Skin epidermis (tissue), 12 donors: ENCODE measurements at regions not wholly inside any gene's neighbourhood (a gene's known extent, or its start where the extent isn't known, plus 50 kb on each side); places are given as distances from the start of the nearest gene placed in this dataset.

ENCODE experiments used
- H3K27ac ChIP-seq, 21 experiments: fragments of 200-600 bp; sonication (generic) in 11 of 21; one replicate each; pipeline ENCODE4 v1.5.0; 2020; ENCODE audit warnings: mild to moderate bottlenecking in 3 of 21, inconsistent platforms in 2 of 21, moderate library complexity in 2 of 21
- H3K4me3 ChIP-seq, 7 experiments: fragments of 200-600 bp; sonication (generic) in 2 of 7; one replicate each; pipeline ENCODE4 v1.5.0; 2020; ENCODE audit warnings: inconsistent platforms in 2 of 7, mild to moderate bottlenecking in 2 of 7, moderate library complexity in 1 of 7

- Histone ChIP-seq H3K27ac (no peak overlapping the region), H3K4me3 (no peak overlapping the region)
Measured at GRCh38 chr4:30783751-30784150, 63.6 kb downstream of the PCDH7 start.

- Histone ChIP-seq H3K27ac (peak overlapping the region in 1 of 21 experiments; percentile 1), H3K4me3 (no peak overlapping the region)
Measured at GRCh38 chr4:30789219-30789671, 69.1 kb downstream of the PCDH7 start.

- H3K4me3 ChIP-seq: no peak overlapping the region
- no peak overlapping the region for H3K27ac ChIP-seq
Measured at GRCh38 chr4:30790123-30790522, 70.0 kb downstream of the PCDH7 start.

- Histone ChIP-seq H3K4me3 (no peak overlapping the region), H3K27ac (no peak overlapping the region)
Measured at GRCh38 chr4:30790998-30791397, 70.8 kb downstream of the PCDH7 start.

- no peak overlapping the region for H3K4me3 ChIP-seq
- H3K27ac ChIP-seq: no peak overlapping the region
Measured at GRCh38 chr4:30792601-30793000, 72.4 kb downstream of the PCDH7 start.

GRCh38 chr4:30801876-30802275 lies 81.7 kb downstream of the PCDH7 start:
- H3K27ac ChIP-seq: peak overlapping the region in 3 of 21 experiments; percentile 49 to 72 (median 54)

GRCh38 chr4:30802622-30803323 lies 82.6 kb downstream of the PCDH7 start:
- Histone ChIP-seq H3K27ac (peak overlapping the region in 3 of 21 experiments; percentile 49 to 72 (median 54)), H3K4me3 (no peak overlapping the region)

More at GRCh38 chr4:30801876-30802275, 81.7 kb downstream of the PCDH7 start:
- H3K4me3 ChIP-seq: no peak overlapping the region

- H3K4me3 ChIP-seq: no peak overlapping the region
Measured at GRCh38 chr4:30808276-30808675, 88.1 kb downstream of the PCDH7 start.

GRCh38 chr4:30811296-30811695 lies 91.1 kb downstream of the PCDH7 start:
- no peak overlapping the region for H3K4me3 ChIP-seq
- no peak overlapping the region for H3K27ac ChIP-seq

More at GRCh38 chr4:30808276-30808675, 88.1 kb downstream of the PCDH7 start:
- no peak overlapping the region for H3K27ac ChIP-seq

GRCh38 chr4:30815685-30816084 lies 95.5 kb downstream of the PCDH7 start:
- Histone ChIP-seq H3K27ac (no peak overlapping the region), H3K4me3 (no peak overlapping the region)

- Histone ChIP-seq H3K27ac (no peak overlapping the region), H3K4me3 (no peak overlapping the region)
Measured at GRCh38 chr4:30817447-30817846, 97.3 kb downstream of the PCDH7 start.

GRCh38 chr4:30818541-30818940 lies 98.4 kb downstream of the PCDH7 start:
- H3K4me3 ChIP-seq: no peak overlapping the region
- H3K27ac ChIP-seq: no peak overlapping the region

GRCh38 chr4:30821275-30821674 lies 101.1 kb downstream of the PCDH7 start:
- Histone ChIP-seq H3K4me3 (no peak overlapping the region), H3K27ac (no peak overlapping the region)

- Histone ChIP-seq H3K4me3 (no peak overlapping the region), H3K27ac (no peak overlapping the region)
Measured at GRCh38 chr4:30821859-30822612, 101.9 kb downstream of the PCDH7 start.

GRCh38 chr4:30822911-30823551 lies 102.9 kb downstream of the PCDH7 start:
- no peak overlapping the region for H3K27ac ChIP-seq
- no peak overlapping the region for H3K4me3 ChIP-seq

- H3K4me3 ChIP-seq: no peak overlapping the region
- no peak overlapping the region for H3K27ac ChIP-seq
Measured at GRCh38 chr4:30825008-30825770, 105.0 kb downstream of the PCDH7 start.

GRCh38 chr4:30828264-30828926 lies 108.2 kb downstream of the PCDH7 start:
- H3K27ac ChIP-seq: no peak overlapping the region
- no peak overlapping the region for H3K4me3 ChIP-seq

- H3K27ac ChIP-seq: no peak overlapping the region
Measured at GRCh38 chr4:30832639-30833038, 112.5 kb downstream of the PCDH7 start.

GRCh38 chr4:30833206-30833605 lies 113.0 kb downstream of the PCDH7 start:
- H3K27ac ChIP-seq: no peak overlapping the region
- H3K4me3 ChIP-seq: no peak overlapping the region

More at GRCh38 chr4:30832639-30833038, 112.5 kb downstream of the PCDH7 start:
- H3K4me3 ChIP-seq: no peak overlapping the region
